ACHN (cell line): ENCODE measurements at regions not wholly inside any gene's neighbourhood (a gene's known extent, or its start where the extent isn't known, plus 50 kb on each side); places are given as distances from the start of the nearest gene placed in this dataset.
"Not testable (repeated sequence)": the region's sequence is repeated elsewhere in the genome, so short reads cannot be mapped to it uniquely, and the experiment has no call there.

Experiments
- DNase-seq: peaks from one replicate; pipeline ENCODE4 v3.0.0-alpha.2; 2015
- in situ Hi-C: cut with HindIII; loops from 2 replicates; pipeline ENCODE4 v1.10.0; 2017; ENCODE audit warnings: low sequenced_read_pairs, low pct_ligation_motif_present, low pct_unique_long_range_greater_than_20kb

DNA sequence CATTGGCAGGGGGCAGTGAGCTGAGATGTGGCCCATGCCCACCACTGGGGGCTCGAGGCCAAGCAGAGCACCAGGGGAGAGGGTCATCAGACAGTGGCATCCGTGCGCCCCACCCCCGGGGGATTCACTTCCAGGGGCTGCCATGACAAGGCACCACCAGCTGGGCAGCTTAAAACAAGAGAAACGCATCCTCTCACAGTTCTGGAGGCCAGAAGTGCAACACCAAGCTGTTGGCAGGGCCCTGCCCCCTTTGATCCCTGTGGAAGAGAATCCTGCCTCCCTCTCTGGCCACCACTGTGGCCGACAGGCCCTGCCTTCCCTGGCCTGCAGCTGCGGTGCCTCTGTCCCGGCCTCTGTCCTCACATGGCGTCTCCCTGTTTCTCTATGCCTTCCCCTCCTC lies 187.7 kb upstream of the ID2 start:
- in situ Hi-C loops, result no loop called here
- DNase-seq, result no peak

DNA sequence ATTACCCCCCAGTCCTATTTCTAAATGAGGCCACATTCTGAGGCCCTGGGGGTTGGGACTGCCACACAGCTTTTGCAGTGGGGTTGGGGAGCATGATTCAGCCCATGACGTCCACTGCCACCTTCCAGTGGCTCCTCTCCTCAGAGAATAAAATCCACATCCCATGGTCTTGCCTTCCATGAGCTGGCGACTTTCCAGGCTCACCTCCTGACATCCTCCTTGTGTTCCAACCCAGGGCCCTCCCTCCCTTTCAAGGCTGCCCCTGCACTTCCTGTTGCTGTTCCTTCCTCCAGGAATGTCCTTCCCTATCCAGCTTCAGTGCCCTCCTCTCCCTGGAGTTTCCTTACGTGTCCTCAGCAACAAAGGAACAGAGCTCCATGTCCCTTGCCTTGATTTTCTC lies 187.3 kb upstream of the ID2 start:
- in situ Hi-C loops, result no loop called here
- no peak for DNase-seq

DNA sequence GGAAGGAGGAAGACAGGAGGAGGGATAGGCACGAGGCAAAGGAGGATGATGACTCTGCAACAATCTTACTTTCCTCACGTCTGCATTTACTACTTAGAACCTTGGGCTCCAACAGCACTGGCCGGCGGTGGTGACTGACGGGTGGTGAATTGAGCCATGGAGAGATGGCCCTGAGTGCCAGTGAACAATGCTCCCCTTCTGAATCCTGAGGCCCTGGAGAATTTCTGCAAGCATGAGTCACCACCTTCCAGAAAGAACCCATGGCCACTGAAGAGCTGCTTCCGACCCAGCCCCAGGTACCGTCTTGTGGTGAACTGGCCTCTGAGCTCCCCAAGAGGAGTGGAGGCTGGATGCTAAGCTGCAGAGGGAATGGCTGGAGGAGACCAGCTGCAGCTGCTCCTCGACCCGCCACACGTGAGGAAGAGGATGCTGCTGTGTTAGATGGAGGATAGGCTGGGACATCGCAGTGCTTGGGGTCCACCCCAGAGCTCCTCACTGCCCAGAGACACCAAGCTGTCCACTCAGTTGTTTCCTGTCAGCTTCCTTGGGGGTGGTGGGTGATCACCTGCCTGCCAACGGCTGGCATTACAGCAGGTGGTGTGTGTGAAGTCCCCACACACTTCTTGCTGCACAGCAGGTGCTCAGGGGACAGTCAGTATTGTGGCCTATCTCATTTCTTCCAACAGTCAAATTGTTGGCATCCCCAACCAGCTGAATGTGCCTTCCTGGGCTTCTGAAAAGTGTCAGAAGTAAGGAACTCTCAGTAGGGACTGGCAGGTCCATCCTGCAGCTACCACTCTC lies 186.5 kb upstream of the ID2 start:
- DNase-seq, result no peak
- in situ Hi-C loops, result no loop called here

DNA sequence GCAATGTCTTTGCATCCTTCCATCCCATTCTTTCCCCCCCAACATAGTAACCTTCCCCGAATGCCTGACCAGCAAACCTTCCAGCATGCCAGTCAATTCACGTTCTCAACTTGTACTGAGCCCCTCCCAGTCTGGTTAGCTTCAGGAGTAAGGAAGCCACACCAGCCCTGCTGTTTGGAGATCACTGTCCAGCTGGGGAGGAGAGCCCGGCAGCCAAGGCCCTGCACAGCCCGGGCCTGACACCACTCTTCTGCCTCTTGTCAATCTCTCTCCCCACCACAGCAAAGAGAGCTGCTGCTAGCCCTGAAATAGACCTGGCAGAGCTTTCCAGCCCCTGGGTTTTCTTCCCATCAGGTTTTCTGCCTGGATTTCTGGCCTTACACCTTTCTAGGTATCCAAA lies 185.8 kb upstream of the ID2 start:
- in situ Hi-C loops, result no loop called here
- DNase-seq, result no peak

DNA sequence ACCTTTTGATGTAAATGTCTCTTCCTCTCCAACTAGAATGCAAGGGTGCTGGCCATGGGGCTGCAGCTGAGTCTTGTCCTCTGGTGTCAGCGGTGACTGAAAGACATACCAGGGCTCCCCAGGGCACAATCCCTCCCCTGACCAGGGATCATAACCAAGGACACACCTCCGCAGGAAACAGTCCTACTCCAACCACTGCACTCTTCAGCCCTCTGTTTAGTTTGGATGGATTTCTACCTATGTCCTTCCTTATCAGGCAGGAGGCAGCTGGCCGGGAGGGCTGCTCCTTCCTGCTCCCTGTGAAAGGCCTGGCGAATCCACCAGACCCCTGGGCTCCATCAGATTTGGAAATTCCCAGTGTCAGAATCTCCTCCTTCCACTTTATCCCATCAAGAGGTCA lies 185.2 kb upstream of the ID2 start:
- DNase-seq, result no peak
- in situ Hi-C loops, result no loop called here

DNA sequence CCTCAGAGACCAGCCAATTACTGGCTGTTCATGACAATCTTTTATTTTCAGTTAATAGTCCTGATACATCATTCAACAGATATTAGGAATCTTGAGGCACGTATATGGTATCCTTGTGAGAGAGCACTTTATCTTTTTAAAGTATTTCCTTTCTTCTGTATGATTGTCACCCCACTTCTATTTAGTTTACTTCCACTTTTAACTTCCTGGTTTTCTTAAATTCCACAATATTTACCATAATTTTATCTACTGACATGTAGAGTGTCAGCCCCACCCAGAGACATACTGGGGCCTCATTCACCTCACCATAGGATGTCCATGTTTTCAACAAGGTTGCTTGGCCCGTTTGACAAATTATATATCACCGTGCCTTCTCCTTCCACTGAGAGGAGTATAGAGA lies 182.9 kb upstream of the ID2 start:
- in situ Hi-C loops, result no loop called here
- DNase-seq, result no peak

DNA sequence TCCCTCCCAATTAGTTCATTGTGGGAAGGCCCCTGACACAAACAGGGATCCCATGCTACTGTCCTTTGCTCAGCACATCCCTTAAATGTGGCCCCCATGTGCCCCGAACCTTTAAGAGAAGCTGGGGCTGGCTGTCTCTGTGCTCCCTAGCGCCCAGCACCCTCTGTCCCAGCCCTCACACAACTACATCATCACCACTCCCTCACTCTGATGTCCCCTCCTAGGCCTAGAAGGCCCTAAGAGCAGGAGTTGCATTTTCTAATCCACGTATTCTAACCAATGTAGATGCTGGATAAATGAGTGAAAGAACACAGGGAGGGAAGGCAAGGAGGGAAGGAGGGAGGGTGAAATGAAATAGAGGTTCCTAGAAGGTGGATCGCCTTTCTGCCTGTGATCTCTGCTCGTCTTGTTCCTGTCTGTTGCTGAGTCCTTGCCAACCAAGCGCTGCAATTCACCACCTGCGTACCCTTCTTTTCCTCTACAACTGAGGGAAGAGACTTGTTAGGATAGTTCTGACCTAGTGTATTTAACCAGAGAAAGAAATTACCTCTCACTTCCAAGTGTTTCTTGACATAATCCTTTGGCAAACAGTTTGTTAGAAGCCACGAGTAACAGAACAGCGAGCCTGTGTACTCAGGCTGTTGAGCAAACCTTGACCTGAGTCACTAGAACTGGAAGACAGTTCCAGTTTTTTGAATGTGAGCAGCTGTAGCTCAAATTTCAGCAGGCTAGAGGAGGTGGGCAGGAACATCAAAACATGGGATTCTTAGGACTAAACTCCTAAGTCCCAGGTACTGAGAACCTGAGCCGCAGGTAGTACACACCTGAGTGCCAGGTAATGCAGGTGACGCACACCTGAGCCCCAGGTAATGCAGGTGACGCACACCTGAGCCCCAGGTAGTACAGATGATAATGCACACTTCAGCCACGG lies 181.5 kb upstream of the ID2 start:
- in situ Hi-C loops, result no loop called here
- DNase-seq, result no peak

DNA sequence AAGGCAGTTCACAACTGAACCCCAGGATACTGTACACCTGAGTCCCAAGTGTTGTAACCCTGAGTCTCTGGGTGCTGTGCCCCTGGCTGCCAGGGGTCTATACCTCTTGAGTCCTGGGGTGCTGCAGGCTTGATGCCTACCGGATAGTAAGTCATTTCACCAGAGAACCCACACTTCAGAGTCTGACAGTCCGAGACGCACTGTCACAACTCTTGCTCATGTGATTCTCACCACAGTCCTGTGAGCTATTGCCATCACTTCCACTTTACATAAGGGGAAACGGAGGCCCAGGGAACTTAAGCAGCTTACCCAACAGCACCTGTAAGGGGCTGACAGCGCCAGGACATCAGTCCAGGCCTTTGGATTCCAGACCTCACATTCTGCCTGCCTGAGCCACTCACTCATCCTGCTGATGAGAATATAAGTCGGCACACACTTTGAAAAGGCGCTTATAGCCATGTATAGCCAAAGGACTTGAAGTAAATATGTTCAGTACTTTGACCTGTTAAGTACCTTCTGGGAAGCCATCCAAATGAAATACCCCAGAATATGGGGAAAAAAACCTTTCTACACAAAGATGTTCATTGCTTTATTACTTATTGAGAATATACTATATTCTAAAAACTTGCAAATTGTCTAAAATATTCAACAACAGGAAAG lies 180.7 kb upstream of the ID2 start:
- in situ Hi-C loops, result no loop called here

DNA sequence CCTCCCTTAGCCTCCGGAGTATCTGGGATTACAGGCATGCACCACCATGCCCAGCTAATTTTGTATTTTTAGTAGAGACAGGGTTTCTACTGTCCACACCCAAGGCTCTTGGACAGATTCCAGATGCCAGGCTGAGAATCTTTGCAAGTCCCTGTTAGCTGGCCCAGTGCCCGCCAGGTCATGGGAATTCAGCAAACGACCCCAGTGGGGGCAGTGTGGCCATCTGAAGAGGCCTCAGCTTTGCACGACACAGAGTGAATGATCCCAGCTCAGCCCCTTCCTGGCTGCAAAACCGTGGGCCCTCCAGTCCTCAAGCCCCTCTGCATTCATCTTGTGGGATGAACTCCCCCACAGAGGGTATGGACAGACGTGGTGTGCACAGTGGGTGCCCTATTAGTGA lies 179.5 kb upstream of the ID2 start:
- in situ Hi-C loops, result no loop called here

More for the DNA sequence above, 180.7 kb upstream of the ID2 start:
- DNase-seq, result no peak

DNA sequence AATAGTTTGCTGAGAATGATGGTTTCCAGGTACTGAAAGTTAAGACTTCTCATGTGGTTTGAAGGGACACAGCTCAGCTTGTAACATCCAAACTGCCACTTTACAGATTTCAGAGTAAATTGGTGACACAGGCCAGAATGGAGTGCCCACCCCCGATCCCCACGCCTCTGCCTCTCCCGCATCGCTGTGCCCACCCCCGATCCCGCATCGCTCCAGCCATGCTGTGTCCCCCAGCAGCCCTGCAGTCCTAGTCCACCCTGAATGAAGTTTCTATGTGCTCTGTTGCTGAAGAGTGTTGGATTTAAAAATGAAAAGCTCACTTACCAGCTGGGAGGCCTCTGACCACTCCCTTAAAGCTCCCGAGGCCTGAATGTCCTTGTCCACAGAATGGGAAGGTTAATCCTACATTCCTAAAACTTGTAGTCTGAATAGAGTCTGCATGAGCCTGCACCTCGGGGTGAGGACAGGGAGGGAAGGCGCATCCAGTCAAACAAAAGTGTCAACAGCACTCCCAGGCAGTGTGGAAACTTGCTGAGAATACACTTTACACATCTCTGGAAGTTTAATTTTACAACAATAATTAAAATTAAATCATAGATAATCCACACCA lies 176.4 kb upstream of the ID2 start:
- in situ Hi-C loops, result no loop called here
- no peak for DNase-seq

More for the DNA sequence above, 179.5 kb upstream of the ID2 start:
- DNase-seq, result no peak

DNA sequence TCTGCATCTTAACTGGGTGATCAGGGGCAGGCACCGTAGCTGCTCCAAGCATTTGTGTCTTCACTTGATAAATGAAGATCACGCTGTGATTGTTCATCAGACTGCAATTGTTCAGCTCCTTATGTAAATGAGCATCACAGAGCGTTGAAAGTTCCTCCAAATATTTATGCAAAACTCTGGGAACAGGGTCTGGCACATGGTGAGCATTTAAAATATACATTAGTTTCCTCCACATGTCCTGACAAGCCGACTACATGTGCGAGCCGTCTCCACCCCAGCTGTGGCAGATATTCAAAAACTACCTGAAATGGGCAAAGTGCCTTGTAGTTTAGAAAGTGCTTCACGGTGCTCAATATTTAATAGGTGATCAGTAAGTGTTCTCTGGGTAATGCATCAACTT lies 175.1 kb upstream of the ID2 start:
- DNase-seq, result no peak
- in situ Hi-C loops, result no loop called here

DNA sequence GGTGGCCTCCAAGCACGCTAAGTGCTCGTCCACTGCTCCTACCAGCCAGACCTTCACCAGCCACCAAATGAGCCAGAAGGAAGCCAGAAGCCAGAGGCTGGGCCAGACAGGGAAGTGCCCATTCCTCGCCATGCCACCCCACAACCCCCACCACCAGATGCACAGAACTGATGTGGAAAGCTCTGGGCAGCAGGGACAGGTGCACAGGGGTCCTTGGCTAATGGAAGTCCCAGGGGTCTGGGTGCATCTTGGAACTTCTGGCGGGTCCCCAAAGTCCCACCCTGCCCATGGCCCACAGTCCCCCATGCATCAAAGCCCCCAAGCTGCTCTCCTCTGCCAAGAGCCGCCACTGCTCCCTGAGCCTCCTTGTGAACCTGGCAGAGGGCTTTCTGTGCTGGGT lies 173.1 kb upstream of the ID2 start:
- no peak for DNase-seq
- in situ Hi-C loops, result no loop called here

DNA sequence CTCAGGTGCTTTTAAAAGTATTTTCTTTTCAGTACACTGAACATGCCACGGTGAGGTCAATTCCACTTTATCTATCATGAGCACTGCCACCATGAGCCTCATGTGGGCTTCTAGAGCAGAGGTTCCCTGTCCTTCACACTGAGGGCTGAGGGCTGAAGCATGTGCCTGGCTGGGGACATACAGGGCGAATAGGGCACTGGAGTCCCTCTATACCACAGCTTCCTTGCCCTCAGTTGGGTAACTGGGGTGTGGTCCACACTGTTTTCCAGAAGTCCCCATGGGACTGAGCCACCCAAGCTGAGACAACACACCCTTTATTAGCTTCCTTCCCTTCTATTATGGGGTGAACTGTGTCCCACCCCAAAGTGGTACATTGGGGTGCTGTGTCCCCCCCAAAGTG lies 172.2 kb upstream of the ID2 start:
- no peak for DNase-seq
- in situ Hi-C loops, result no loop called here

DNA sequence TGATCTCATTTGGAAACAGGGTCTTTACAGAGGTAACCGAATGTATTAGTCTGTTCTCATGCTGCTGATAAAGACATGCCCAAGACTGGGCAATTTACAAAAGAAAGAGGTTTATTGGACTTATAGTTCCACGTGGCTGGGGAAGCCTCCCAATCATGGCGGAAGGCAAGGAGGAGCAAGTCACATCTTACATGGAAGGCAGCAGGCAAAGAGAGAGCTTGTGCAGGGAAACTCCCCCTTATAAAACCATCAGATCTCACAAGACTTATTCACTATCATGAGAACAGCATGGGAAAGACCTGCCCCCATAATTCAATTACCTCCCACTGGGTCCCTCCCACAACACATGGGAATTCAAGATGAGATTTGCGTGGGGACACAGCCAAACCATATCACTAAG lies 171.8 kb upstream of the ID2 start:
- in situ Hi-C loops, DNase-seq: not testable (repeated sequence)

DNA sequence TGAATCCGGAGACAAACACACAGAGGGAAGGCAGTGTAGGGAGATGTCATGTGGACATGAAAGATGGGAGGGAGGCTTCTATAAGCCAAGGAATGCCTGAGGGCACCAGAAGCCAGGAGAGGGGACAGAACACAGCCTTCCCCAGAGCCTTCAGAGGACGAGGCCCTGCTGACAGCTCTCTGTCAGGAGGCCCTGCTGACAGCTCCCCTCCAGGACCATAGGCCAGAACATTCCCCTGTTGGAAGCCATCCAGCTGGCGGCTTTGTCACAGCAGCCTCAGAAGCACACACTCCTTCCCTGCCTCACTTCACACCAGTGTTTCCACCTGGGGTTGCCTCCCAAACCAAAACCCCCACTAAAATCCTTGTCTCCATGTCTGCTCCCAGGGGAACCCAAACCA lies 171.3 kb upstream of the ID2 start:
- in situ Hi-C loops, result no loop called here
- no peak for DNase-seq

DNA sequence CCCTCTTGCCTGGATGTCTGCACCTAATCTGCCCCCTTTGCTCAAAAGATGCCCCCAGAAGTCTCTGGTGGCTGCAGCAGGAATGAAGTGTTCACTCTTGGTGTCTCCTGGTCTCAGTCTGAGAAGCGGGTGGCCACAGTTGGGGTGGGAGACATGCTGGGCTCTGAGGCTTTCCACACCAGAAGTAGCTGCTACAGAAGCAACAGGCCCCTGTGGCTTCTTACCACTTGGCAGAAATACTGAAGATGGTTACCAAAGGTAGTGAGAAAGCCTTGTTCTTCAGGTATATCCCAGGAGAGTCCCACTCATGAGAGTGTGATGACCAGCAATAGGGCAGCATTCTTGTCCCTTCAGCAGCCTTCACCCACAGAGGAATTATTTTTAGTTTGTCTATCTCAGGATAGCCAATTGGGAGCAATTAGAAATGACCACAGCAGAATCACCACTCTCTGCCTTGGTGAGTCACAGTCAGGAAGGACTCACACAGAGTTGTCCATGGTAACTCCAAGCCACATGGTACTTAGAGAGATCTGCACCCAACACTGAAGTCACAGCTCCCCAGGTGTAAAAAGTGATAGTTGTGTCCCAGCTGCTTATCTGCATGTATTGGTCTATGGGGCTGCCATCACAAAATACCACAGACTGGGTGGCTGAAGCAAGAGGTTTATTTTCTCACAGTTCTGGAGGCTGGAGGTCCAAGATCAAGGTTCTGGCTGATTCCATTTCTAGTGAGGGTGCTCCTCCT lies 169.8 kb upstream of the ID2 start:
- no peak for DNase-seq

DNA sequence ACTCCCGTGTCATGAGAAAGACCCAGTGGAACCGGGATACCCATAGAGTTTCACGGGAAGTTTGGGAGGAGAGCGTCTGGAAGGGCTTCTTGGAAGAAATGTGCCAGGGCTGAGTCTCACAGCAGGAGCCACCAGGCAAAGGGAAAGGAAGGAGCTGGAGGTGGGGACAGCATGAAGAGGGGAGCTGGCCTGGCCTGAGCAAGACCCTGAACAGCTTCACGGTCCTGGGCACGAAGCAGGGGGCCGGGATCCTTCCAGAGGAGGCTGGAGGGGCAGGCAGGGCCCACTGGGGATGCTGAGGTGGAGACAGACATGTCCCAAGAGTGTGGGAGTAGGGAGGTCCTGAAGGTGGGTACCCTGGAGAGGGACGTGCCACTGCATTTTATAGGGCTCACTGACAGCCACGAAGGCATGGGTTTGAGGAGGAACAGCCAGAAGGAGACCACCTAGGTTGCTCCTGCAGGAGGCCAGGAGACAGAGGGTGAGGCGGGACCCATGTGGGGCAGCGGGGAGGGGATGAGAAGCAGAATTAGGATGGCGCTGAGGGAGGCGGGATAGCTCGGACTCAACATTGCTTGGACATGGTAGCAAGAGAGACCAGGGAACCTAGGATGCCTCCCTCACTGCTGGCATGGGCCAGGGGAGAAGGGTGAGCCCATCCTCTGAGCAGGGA lies 168.1 kb upstream of the ID2 start:
- in situ Hi-C loops, result no loop called here
- no peak for DNase-seq

More for the DNA sequence above, 169.8 kb upstream of the ID2 start:
- in situ Hi-C loops, result no loop called here

DNA sequence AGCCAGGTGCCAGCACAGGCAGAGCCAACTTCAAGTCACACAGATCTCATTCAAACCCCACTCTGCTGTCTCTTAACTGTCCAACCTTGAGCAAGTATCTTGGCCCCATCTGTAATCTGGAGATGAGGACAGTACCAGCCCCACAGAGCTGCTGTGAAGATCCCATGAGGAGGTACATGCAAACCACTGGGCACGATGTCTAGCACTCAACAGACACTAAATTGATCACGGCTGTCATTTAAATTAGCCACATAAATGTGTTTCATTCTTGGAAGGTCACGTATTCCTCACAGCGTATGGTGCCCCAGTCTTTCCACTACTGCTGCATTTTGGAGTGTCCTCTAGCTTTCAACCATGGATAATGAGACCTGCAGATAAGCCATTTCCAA lies 167.6 kb upstream of the ID2 start:
- in situ Hi-C loops, result no loop called here

More for the DNA sequence above, 167.6 kb upstream of the ID2 start:
- DNase-seq, result no peak
